HG03354 (cell line): ENCODE measurements at regions not wholly inside any gene's neighbourhood (a gene's known extent, or its start where the extent isn't known, plus 50 kb on each side); places are given as distances from the start of the nearest gene placed in this dataset.

Experiments used
- ATAC-seq: cut with Tn5 transposase; IDR thresholded peaks from one replicate; pipeline ENCODE4 v1.9.1; 2021; ENCODE audit warnings: mild to moderate bottlenecking; ENCODE audit not compliant: unreplicated experiment, poor library complexity, severe bottlenecking

GRCh38 chr4:12966726-12967125 is 517.4 kb downstream of the RAB28 start:
- ATAC-seq, result no peak

GRCh38 chr4:12965334-12965733 is 518.8 kb downstream of the RAB28 start:
- no peak for ATAC-seq

- no peak for ATAC-seq
Observed at GRCh38 chr4:12963912-12964311, 520.2 kb downstream of the RAB28 start.

- no peak for ATAC-seq
Observed at GRCh38 chr4:12963291-12963690, 520.8 kb downstream of the RAB28 start.

GRCh38 chr4:12961713-12962112 is 522.4 kb downstream of the RAB28 start:
- ATAC-seq, result no peak

GRCh38 chr4:12958436-12958835 is 525.7 kb downstream of the RAB28 start:
- no peak for ATAC-seq

- ATAC-seq, result no peak
Observed at GRCh38 chr4:12957108-12957507, 527.0 kb downstream of the RAB28 start.

- no peak for ATAC-seq
Observed at GRCh38 chr4:12956026-12956425, 528.1 kb downstream of the RAB28 start.

GRCh38 chr4:12949719-12950490 is 534.2 kb downstream of the RAB28 start:
- no peak for ATAC-seq

- no peak for ATAC-seq
Observed at GRCh38 chr4:12943069-12943468, 541.1 kb downstream of the RAB28 start.

- ATAC-seq, result no peak
Observed at GRCh38 chr4:12933760-12934221, 550.3 kb downstream of the RAB28 start.

- no peak for ATAC-seq
Observed at GRCh38 chr4:12932203-12932788, 551.8 kb downstream of the RAB28 start.

- no peak for ATAC-seq
Observed at GRCh38 chr4:12929784-12930183, 554.4 kb downstream of the RAB28 start.

GRCh38 chr4:12928751-12929150 is 555.4 kb downstream of the RAB28 start:
- no peak for ATAC-seq

GRCh38 chr4:12926189-12927066 is 557.7 kb downstream of the RAB28 start:
- ATAC-seq, result peak; percentile 76

GRCh38 chr4:12924728-12925320 is 559.3 kb downstream of the RAB28 start:
- ATAC-seq, result no peak

- ATAC-seq, result no peak
Observed at GRCh38 chr4:12924253-12924652, 559.9 kb downstream of the RAB28 start.

- ATAC-seq, result no peak
Observed at GRCh38 chr4:12912896-12913418, 571.2 kb downstream of the RAB28 start.

- ATAC-seq, result no peak
Observed at GRCh38 chr4:12911750-12912358, 572.3 kb downstream of the RAB28 start.
